SU-DHL-6 (cell line): ENCODE measurements at regions not wholly inside any gene's neighbourhood (a gene's known extent, or its start where the extent isn't known, plus 50 kb on each side); places are given as distances from the start of the nearest gene placed in this dataset.

Experiments used
- CTCF ChIP-seq: fragments of 200-600 bp; sonication (generic); IDR thresholded peaks from one replicate; pipeline ENCODE4 v1.5.1; 2017; ENCODE audit warnings: antibody characterized with exemption, mild to moderate bottlenecking, low read length, moderate library complexity; ENCODE audit not compliant: insufficient read depth, poor library complexity, severe bottlenecking
- EZH2phosphoT487 ChIP-seq: fragments of 200-600 bp; sonication (generic), shearing (Covaris generic); conservative IDR thresholded peaks from 2 replicates; pipeline ENCODE4 v1.6.1; 2018; ENCODE audit warnings: mild to moderate bottlenecking, antibody characterized with exemption, low read length, moderate library complexity, mixed read lengths

- TF ChIP-seq CTCF (no peak), EZH2phosphoT487 (no peak)
Observed at GRCh38 chr10:35922876-35923600, 280.9 kb upstream of the FZD8 start.
